Fibroblast of skin of scalp (primary cell): ENCODE measurements at regions not wholly inside any gene's neighbourhood (a gene's known extent, or its start where the extent isn't known, plus 50 kb on each side); places are given as distances from the start of the nearest gene placed in this dataset.
A peak's percentile ranks its signal among the peaks of the same experiment; 100 is the strongest.
"Not testable (repeated sequence)": the region's sequence is repeated elsewhere in the genome, so short reads cannot be mapped to it uniquely, and the experiment has no call there.

ENCODE experiments used
- DNase-seq: peaks from one replicate; pipeline ENCODE4 v3.0.0-alpha.2; 2013

GRCh38 chr1:146883190-146883589 is 54.9 kb upstream of the NBPF12 start:
- not testable (repeated sequence) for DNase-seq

GRCh38 chr1:146881096-146881495 is 57.0 kb upstream of the NBPF12 start:
- not testable (repeated sequence) for DNase-seq

GRCh38 chr1:146863799-146864319 is 74.3 kb upstream of the NBPF12 start:
- DNase-seq, result not testable (repeated sequence)

GRCh38 chr1:146853147-146853546 is 85.0 kb upstream of the NBPF12 start:
- not testable (repeated sequence) for DNase-seq

- DNase-seq, result not testable (repeated sequence)
Observed at GRCh38 chr1:146850352-146850889, 87.7 kb upstream of the NBPF12 start.

GRCh38 chr1:146838725-146839124 is 99.4 kb upstream of the NBPF12 start:
- DNase-seq, result not testable (repeated sequence)

- DNase-seq, result not testable (repeated sequence)
Observed at GRCh38 chr1:146826957-146827356, 111.2 kb upstream of the NBPF12 start.

- DNase-seq, result not testable (repeated sequence)
Observed at GRCh38 chr1:146794236-146794635, 143.9 kb upstream of the NBPF12 start.

- DNase-seq, result not testable (repeated sequence)
Observed at GRCh38 chr1:146792725-146793124, 145.4 kb upstream of the NBPF12 start.

- DNase-seq, result not testable (repeated sequence)
Observed at GRCh38 chr1:146784212-146784940, 153.7 kb upstream of the NBPF12 start.

GRCh38 chr1:146781235-146781634 is 156.9 kb upstream of the NBPF12 start:
- not testable (repeated sequence) for DNase-seq

- peak; percentile 55 for DNase-seq
Observed at GRCh38 chr1:146777826-146778602, 160.1 kb upstream of the NBPF12 start.

GRCh38 chr1:146774988-146775387 is 163.1 kb upstream of the NBPF12 start:
- DNase-seq, result not testable (repeated sequence)

GRCh38 chr1:146774271-146774670 is 163.9 kb upstream of the NBPF12 start:
- DNase-seq, result not testable (repeated sequence)

GRCh38 chr1:146771409-146771808 is 166.7 kb upstream of the NBPF12 start:
- DNase-seq, result not testable (repeated sequence)

- not testable (repeated sequence) for DNase-seq
Observed at GRCh38 chr1:146770998-146771397, 167.1 kb upstream of the NBPF12 start.

- not testable (repeated sequence) for DNase-seq
Observed at GRCh38 chr1:146763234-146763633, 174.9 kb upstream of the NBPF12 start.

GRCh38 chr1:146756858-146757257 is 181.3 kb upstream of the NBPF12 start:
- not testable (repeated sequence) for DNase-seq

GRCh38 chr1:146748686-146749085 is 189.4 kb upstream of the NBPF12 start:
- not testable (repeated sequence) for DNase-seq

- not testable (repeated sequence) for DNase-seq
Observed at GRCh38 chr1:146731981-146732680, 206.0 kb upstream of the NBPF12 start.

- DNase-seq, result not testable (repeated sequence)
Observed at GRCh38 chr1:146729642-146730344, 208.3 kb upstream of the NBPF12 start.

- DNase-seq, result not testable (repeated sequence)
Observed at GRCh38 chr1:146715054-146715453, 223.1 kb upstream of the NBPF12 start.
